NCI-H69 (cell line): ENCODE measurements at regions not wholly inside any gene's neighbourhood (a gene's known extent, or its start where the extent isn't known, plus 50 kb on each side); places are given as distances from the start of the nearest gene placed in this dataset.
"Not testable (repeated sequence)": the region's sequence is repeated elsewhere in the genome, so short reads cannot be mapped to it uniquely, and the experiment has no call there.

ENCODE experiments used
- DNase-seq: peaks from one replicate; lab custom pipeline; 2025; lab: John Stamatoyannopoulos, UW

GRCh38 chr6:23655525-23655924 is 470.5 kb upstream of the NRSN1 start:
- peak; percentile 66 for DNase-seq

DNA sequence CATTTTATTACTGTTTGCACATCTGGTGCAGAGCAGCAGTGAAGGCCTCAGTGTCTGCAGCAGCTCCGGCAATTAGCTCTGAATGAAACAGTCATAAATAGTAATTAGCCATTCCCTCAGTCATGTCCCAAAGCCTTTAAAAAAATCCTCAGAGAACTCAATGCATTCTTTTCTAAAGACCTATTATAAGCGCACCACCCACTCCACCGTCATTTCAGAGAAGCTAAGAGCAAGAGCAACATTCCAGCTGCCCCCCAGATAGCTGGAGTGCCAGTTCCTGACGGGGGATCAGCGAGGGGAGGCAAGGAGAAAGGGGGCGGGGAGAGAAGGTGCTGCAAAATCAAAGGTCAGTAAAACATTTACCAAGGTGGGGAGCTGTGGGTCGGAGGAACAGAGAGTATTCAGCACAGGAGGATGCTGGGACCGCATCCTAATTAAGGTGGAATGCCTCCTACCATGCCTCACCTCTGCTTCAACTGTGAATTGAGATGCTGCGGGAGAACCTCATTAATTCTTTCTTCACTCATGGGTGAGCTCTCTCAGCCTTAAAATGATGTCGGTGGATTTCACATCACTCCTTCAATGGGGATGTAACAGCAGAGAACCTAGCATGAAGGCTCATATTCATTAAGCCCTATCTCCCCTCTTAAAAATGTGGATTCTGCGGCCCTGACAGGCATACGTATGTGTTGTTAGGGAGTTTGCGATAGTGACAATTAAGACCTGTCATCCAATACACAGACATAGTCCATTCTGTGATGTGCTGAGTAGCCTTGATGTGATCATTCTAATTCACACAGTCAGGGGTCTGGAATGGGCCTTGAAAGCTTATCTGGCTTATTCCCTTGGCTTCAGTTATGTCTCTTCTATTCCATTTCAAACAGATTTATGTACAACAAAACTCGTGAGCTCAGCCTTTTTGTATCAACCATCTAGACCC is 469.5 kb upstream of the NRSN1 start:
- peak; percentile 99 for DNase-seq

DNA sequence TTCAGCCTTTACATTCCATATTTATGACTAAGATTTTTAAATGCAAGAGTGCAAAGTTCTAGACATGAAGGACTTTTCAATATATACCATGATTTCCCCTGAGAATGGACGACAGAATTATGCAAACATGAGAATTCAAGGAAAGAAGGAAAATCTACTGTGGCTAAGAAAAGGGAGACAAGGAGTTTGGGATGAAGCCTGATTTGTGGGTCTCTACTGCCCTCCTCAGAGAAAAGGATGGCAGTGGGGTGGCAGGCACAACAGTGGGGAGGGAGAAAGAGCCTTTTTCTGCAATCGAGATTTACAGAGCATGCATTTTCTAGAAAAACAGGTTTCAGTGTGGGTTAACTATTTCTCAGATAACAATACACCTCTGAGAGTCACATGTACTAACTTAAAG is 466.9 kb upstream of the NRSN1 start:
- DNase-seq: peak; percentile 83

DNA sequence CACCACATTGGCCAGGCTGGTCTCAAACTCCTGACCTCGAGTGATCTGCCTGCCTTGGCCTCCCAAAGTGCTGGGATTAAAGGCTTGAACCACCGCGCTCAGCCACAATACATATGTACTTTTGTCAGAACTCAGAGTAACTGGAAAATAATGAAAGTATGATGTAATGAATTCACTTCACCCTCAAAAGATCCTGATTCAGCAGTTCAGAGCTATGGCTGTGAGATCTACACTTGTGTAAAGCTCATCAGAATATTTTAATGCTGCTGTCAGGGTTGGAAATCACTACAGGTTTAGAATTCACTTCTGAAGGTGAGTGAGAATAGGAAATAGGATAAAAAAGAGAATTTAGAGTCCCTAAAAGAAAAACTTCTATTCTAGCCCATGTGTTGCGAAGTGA is 464.5 kb upstream of the NRSN1 start:
- no peak for DNase-seq

DNA sequence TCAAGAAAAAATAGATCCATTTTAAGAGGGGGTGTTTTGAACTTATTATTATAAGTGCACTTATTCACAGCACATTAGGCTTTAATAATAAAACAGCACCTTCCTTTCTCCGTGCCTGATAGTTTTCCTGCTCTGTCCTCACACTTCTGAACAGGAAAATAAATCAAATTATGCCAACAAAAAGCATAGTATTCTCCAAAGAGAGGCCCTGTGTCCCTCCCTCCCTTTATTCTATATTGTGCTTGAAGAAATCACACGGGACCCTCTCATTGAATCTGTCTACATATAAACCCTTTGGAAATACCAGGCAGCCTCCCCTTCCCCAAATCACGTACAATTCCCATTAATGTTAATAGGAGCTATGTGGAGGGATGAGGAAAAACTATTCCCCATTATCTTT is 462.9 kb upstream of the NRSN1 start:
- DNase-seq: no peak

DNA sequence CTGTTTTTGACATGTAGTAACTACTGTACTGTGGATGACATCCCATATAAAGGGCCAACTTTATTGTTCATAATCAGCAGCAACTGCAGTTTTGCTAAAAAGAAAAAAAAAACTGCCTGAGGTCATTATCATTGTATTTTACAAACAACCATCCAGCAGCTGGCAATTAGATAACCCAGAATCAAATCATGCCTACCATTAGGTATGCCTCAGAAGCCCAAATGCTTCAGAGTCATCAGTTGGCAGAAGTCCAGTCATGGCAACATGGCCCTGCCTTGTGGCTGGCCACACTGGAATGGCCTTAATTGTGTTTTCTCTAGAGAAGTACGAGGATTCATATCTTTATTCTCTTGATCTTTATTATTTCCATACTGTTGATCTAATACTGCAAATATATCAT is 462.4 kb upstream of the NRSN1 start:
- DNase-seq: peak; percentile 88

DNA sequence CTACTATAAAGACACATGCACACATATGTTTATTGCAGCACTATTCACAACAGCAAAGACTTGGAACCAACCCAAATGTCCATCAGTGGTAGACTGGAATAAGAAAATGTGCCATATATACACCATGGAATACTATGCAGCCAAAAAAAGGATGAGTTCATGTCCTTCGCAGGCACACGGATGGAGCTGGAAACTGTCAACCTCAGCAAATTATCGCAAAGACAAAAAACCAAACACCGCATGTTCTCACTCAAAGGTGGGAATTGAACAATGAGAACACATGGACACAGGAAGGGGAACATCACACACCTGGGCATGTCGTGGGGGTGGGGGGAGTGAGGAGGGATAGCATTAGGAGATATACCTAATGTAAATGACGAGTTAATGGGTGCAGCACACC is 460.1 kb upstream of the NRSN1 start:
- not testable (repeated sequence) for DNase-seq

DNA sequence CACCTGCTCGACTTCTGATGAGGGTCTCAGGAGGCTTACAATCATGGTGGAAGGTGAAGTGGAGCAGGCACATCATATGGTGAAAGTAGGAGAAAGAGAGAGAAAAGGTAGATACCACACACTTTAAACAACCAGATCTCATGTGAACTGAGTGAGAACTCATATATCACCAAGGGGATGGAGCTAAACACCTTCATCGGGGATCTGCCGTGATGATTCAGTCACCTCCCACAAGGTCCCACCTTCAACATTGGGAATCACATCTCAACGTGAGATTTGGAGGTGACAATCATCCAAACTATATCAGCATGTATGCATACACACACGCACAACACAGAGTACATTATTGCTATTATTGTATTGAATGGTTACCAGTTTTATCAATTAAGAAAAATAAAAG is 453.3 kb upstream of the NRSN1 start:
- DNase-seq: no peak

DNA sequence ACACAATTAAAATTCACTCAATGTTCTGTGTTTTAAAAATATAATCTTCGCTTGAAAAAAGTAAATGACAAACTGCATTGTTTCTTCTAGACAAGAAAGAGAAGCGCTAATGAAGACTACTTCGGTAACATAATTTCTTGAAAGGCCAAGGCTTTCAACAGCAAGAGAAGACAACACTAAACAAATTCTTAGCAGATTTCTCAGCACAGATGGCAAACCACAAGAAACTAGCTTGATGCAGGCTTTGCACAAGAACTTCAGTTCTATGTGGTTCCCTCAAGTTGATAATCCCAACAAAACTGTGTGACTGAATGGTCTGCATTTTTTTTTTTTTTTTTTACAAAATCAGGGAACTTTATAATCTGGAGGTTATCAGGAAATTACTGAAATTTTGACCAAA is 447.4 kb upstream of the NRSN1 start:
- no peak for DNase-seq

GRCh38 chr6:23681743-23682142 is 444.3 kb upstream of the NRSN1 start:
- no peak for DNase-seq

DNA sequence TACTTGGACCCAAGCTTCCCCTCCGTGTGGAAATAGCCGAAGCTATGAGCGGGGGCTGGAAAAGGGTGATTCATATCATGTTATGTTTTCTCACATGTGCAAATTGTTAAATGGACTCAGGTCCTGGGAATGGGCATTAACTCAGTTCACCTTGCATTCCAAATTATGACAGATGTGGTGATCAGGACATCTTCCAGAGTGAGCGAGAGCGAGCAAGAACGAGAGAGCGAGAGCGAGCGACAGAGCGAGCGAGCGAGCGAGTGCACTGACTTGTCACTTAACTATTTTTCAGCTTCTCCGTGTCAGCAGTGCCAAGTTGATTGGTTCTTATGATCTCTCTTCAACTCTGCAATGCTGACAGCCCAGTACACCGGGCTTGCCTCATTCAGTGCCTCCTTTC is 437.4 kb upstream of the NRSN1 start:
- DNase-seq: no peak

DNA sequence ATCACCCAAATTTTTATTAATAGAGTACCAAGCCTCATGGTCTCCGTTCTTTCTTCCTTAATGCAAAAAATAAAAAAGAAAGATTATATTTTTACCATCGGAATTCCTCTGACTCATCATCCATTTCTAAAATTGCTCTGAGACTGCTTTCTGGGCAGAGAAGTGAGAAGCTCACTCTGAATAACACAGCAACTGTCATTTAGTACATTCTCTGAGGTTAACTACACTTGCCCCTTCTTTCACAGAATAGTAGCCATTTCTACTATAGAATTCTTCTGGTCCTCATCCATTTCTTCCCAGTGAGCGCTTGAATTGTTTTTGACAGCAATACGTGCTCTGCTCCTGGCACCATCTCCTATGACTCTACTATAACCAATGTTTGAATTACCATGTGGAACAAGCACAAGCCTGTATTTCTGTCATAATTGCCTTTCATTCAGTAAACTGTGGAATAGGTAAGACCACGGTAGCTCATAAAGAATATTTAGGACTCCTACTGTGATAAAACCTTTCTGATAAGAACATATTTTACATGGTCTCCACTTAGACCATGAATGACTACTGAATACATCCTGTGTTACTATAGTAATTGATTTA is 435.5 kb upstream of the NRSN1 start:
- peak; percentile 98 for DNase-seq

- peak; percentile 45 for DNase-seq
Observed at GRCh38 chr6:23692184-23692583, 433.8 kb upstream of the NRSN1 start.

- peak; percentile 95 for DNase-seq
Observed at GRCh38 chr6:23696992-23697391, 429.0 kb upstream of the NRSN1 start.

DNA sequence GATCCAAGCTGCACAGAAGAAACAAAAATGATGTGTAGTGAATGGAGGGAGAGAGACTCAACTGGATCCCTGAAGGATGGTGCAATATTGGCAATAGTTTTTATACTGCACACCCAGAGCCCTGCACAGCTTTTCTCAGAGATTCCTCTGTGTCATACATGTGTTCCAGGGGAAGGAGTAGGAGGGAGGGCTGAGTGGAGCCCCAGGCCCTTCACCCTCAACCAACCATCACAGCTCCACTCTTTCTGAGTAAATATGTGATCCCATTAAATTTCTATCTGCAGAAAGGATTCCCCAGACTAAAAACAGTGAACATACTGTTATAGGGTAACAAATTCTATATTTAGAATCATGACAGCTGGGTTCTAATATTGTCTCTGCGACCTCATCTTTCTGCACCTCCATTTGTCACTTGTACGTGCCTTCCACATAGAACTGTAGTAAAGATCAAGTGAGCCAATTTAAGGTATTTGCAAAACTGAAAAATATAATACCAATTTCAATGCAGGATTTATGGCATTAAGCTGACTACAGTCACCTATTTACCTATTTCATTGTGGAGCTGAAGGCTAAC is 421.4 kb upstream of the NRSN1 start:
- DNase-seq: peak; percentile 38

DNA sequence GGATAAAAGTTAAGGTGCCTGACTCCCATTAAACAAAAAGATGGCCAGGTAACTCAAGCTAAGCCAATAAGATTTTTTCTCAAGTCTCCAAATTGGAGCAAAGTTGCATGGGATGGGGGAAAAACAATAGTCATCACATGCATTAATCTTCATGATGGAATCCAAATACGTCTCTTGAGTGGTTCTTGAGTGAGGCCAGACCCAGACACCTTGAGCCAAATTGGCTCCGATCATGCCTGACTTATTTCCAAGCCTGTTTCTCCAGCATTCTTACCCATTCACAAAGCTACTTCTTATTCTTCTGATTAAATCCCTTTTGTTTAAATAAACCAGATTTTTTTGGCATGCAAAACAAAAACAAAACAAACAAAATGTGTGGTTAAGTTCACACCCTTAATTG is 420.3 kb upstream of the NRSN1 start:
- DNase-seq: peak; percentile 38

GRCh38 chr6:23712756-23713155 is 413.3 kb upstream of the NRSN1 start:
- no peak for DNase-seq

- DNase-seq: no peak
Observed at GRCh38 chr6:23713211-23713610, 412.8 kb upstream of the NRSN1 start.

- peak; percentile 84 for DNase-seq
Observed at GRCh38 chr6:23728707-23729106, 397.3 kb upstream of the NRSN1 start.

GRCh38 chr6:23731609-23732008 is 394.4 kb upstream of the NRSN1 start:
- DNase-seq: no peak

GRCh38 chr6:23732521-23732920 is 393.5 kb upstream of the NRSN1 start:
- no peak for DNase-seq

DNA sequence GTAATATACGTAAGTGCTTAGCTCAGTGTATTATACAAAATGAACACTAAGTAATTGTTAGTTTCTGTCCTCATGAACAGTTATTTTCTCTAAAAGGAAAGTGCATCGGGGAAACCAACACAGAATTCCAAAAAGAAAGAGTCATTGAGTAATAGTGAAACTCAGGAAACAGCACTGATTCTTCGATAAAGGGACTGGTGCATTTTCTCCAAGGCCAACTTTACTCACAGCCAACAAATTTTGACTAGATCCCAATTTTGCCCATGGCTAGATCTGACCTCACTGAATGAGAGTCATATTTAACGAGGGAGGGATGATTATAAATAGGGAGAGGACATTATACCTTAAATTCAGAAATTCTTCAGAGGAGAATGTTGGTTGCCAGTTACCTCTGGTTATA is 390.9 kb upstream of the NRSN1 start:
- peak; percentile 24 for DNase-seq

DNA sequence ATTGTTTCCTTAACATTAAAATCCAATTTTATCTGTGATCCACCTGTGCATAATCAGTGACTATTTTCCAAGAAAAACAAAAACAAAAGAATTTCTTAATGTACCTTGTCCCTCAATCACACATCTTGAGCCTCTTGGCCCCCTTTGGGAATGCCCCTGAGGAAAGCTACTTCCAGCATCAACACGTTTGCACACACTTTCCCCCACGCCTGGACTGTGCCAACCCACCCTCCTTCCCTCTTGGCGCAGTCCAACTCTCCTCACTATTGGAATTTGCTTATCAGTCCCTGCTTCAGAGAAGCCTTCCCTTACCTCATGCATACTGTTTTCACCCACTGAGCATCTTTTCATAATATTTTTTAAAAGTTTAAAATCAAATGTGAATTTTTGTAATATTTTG is 389.4 kb upstream of the NRSN1 start:
- no peak for DNase-seq
